ENCODE measurements at regions not wholly inside any gene's neighbourhood (a gene's known extent, or its start where the extent isn't known, plus 50 kb on each side); places are given as distances from the start of the nearest gene placed in this dataset.

DNA sequence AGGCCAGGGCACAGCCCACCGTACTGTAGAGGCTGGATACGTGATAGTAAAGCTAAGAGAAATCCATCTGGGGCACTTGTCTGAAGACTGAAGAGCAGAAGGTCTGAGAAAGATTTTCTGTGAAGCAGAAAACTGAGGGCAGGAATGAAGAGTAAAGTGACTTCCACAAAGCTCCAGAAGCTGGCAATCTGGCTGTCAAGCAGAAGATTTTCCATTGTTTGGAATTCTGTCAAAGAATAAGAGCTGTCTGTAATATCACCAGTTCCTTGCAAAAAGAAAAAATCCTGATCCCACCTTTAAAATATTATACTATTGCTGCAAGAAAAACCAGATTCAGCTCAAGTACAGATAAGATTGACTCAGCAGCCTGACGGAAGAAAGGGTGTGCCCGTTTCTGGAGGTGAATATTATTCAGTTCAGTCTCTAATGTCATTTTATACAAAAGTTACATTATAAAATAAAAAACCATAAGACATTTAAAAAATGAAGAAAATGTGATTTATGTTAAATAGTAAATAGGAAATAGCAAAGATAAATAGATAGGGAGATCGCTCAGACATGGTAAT is 550.4 kb upstream of the SGO1 start:
- H3K4me1 ChIP-seq (ENCODE audit: control insufficient read depth, insufficient read depth, low read length): no peaks in the 10 kb centered on the region
- no peak overlapping the region for H2BK5ac ChIP-seq (ENCODE audit: low read depth, low read length, poor library complexity, severe bottlenecking)
- no peak for ATAC-seq (ENCODE audit: low read depth)
- H3K9me1 ChIP-seq (ENCODE audit: insufficient read depth, low read length): no peaks in the 10 kb centered on the region
- no peak overlapping the region for H3K14ac ChIP-seq (replicated peaks; ENCODE audit: low read depth, low read length)
- TF ChIP-seq, protein P1, sequence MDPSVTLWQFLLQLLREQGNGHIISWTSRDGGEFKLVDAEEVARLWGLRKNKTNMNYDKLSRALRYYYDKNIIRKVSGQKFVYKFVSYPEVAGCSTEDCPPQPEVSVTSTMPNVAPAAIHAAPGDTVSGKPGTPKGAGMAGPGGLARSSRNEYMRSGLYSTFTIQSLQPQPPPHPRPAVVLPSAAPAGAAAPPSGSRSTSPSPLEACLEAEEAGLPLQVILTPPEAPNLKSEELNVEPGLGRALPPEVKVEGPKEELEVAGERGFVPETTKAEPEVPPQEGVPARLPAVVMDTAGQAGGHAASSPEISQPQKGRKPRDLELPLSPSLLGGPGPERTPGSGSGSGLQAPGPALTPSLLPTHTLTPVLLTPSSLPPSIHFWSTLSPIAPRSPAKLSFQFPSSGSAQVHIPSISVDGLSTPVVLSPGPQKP (IDR thresholded peaks at IDR 0.05; ENCODE audit: borderline replicate concordance, low read depth, low read length): no peak
- H4K8ac ChIP-seq (ENCODE audit: low read depth in 2 of 2, low read length in 2 of 2): no peak overlapping the region
- ChIA-PET POLR2A (ENCODE audit: unreplicated experiment) (no interaction called here), CTCF (no interaction called here)
- H3K27ac ChIP-seq (ENCODE audit: insufficient read depth, low read length): no peak overlapping the region
- no peak overlapping the region for H2BK15ac ChIP-seq (ENCODE audit: low read depth, low read length)
- in situ Hi-C loops (cut with MboI; ENCODE audit: low sequenced_read_pairs) (no loop called here), intact Hi-C loops (cut with micrococcal nuclease) (no loop called here), dilution Hi-C loops (cut with HindIII; ENCODE audit: low sequenced_read_pairs, unreplicated experiment) (no loop called here)
- H4K20me1 ChIP-seq (ENCODE audit: insufficient read depth, low read length): no peaks in the 10 kb centered on the region
- no peak overlapping the region for H2BK120ac ChIP-seq (ENCODE audit: low read depth, low read length)
- BruUV-seq (replicated peaks): no TSS peak
- DNase-seq: no peak
- no peak overlapping the region for H4K91ac ChIP-seq (ENCODE audit: insufficient read depth, low read depth, low read length)
- H3K9ac ChIP-seq (ENCODE audit: low read depth, low read length): no peak overlapping the region
- H3K4me2 ChIP-seq (ENCODE audit: low read depth, low read length): no peak overlapping the region
- H2AK9ac ChIP-seq (replicated peaks; ENCODE audit: low read depth, low read length, poor library complexity): no peak overlapping the region
- H4K5ac ChIP-seq (ENCODE audit: low read depth, low read length): no peak overlapping the region
- WGBS, 2 experiments (ENCODE audit: extremely low coverage in 2 of 2, insufficient read length in 1 of 2): 100% methylated on average over 1 of the region's 5 CpGs; no CpG with 5 or more reads in 1 of the 2 experiments
- H2BK20ac ChIP-seq (ENCODE audit: low read depth, low read length): no peak overlapping the region
- no peaks in the 10 kb centered on the region for H3K36me3 ChIP-seq (ENCODE audit: control insufficient read depth, insufficient read depth, low read length)
- H3K4ac ChIP-seq (ENCODE audit: low read depth, low read length): no peak overlapping the region
- no peak overlapping the region for H3K56ac ChIP-seq (ENCODE audit: extremely low read depth, insufficient read depth, low read length)
- no peaks in the 10 kb centered on the region for H3K79me1 ChIP-seq (ENCODE audit: low read depth in 1 of 2, low read length in 2 of 2)
- H3K9me3 ChIP-seq (ENCODE audit: control insufficient read depth, insufficient read depth, low read length): peaks cover under 1% of the 10 kb centered on the region; the same call in 1 of the 2 replicates
- no peaks in the 10 kb centered on the region for H3K27me3 ChIP-seq (ENCODE audit: control insufficient read depth, insufficient read depth, low read length)
- no peak overlapping the region for H2AFZ ChIP-seq (replicated peaks; ENCODE audit: low read length, poor library complexity)
- no peak overlapping the region for H3K18ac ChIP-seq (ENCODE audit: low read depth, low read length)
- no peak overlapping the region for H3K4me3 ChIP-seq (ENCODE audit: insufficient read depth, low read depth, low read length)
- H2AK5ac ChIP-seq (ENCODE audit: low read depth, low read length): no peak overlapping the region
- no peak overlapping the region for H3K23ac ChIP-seq (ENCODE audit: low read depth, low read length)
